K562 (cell line): ENCODE measurements at regions not wholly inside any gene's neighbourhood (a gene's known extent, or its start where the extent isn't known, plus 50 kb on each side); places are given as distances from the start of the nearest gene placed in this dataset.

Experiments used
- ATAC-seq: fragments of 200-7000 bp; cut with Tn5 transposase; 3 replicates; pipeline ENCODE4 v1.9.1; 2020; ENCODE audit warnings: moderate library complexity
- BruUV-seq: library from RNA; stranded (reverse); fragments of 400-500 nt; replicated peaks from 2 replicates; lab custom pipeline; 2021; lab: Mats Ljungman, UMichigan
- CTCF ChIA-PET: fragments of 300-600 bp; formaldehyde crosslinking; extraction: SDS; loops from one replicate; lab custom pipeline; 2021; ENCODE audit warnings: low intra/inter-chr PET ratio; lab: Yijun Ruan, JAX
- POLR2A ChIA-PET: fragments of 300-600, 350-650 bp; sonication (Branson Sonifier 250); formaldehyde crosslinking; extraction: SDS; loops from one replicate; lab custom pipeline; 2021; ENCODE audit warnings: antibody characterized with exemption, inconsistent platforms; lab: Yijun Ruan, JAX
- DNase-seq, 4 experiments: peaks; one replicate each; pipeline versions ENCODE4 v3.0.0 to v3.0.0-alpha.2; 2011 to 2018; ENCODE audit warnings: low spot score in 3 of 4, mixed read lengths in 3 of 4; ENCODE audit errors: extremely low read depth in 1 of 4
- FAIRE-seq: peaks from 2 replicates; lab custom pipeline; 2011; peaks lifted over from hg19 to GRCh38; lab: Jason Lieb, UNC
- H2AFZ ChIP-seq: 2 replicates; pipeline ENCODE4 v1.6.0; 2011; ENCODE audit warnings: low read depth, low read length, control low read depth, inconsistent platforms
- H3K27ac ChIP-seq: fragments of 200-600 bp; 3 replicates; pipeline ENCODE4 v1.8.0; 2011; ENCODE audit warnings: low read depth, mild to moderate bottlenecking, control low read depth, inconsistent platforms, low read length, moderate library complexity, mixed read lengths; ENCODE audit errors: extremely low read depth
- H3K27me3 ChIP-seq, 2 experiments: fragments of 300-600 bp in 1 of 2; 2 replicates in 1 of 2; 3 replicates in 1 of 2; pipeline versions ENCODE4 v1.6.0 to v1.8.0; 2011; ENCODE audit warnings: inconsistent platforms in 2 of 2, low read length in 2 of 2, mild to moderate bottlenecking in 1 of 2, mixed read lengths in 1 of 2, moderate library complexity in 1 of 2; ENCODE audit not compliant: control insufficient read depth in 2 of 2, insufficient read depth in 2 of 2
- H3K36me3 ChIP-seq: fragments of 300-600 bp; 3 replicates; pipeline ENCODE4 v1.8.0; 2011; ENCODE audit warnings: mild to moderate bottlenecking, low read length, inconsistent platforms; ENCODE audit not compliant: control insufficient read depth, insufficient read depth
- H3K4me1 ChIP-seq, 2 experiments: fragments of 200-600 bp in 1 of 2; replicated peaks in 1 of 2; 2 replicates in 1 of 2; 3 replicates in 1 of 2; pipeline versions ENCODE4 v1.5.1 to v1.8.0; 2011; ENCODE audit warnings: inconsistent platforms in 2 of 2, low read length in 2 of 2, mild to moderate bottlenecking in 1 of 2, mixed read lengths in 1 of 2, moderate library complexity in 1 of 2; ENCODE audit not compliant: control insufficient read depth in 2 of 2, insufficient read depth in 2 of 2
- H3K4me2 ChIP-seq: 2 replicates; pipeline ENCODE4 v1.6.1; 2011; ENCODE audit warnings: low read length, control low read depth, inconsistent platforms, mixed read lengths; ENCODE audit not compliant: insufficient read depth
- H3K4me3 ChIP-seq: fragments of 200-600 bp; sonication (generic), shearing (Covaris generic); 2 replicates; pipeline ENCODE4 v1.5.1; 2016; ENCODE audit warnings: control low read depth, inconsistent platforms
- H3K79me2 ChIP-seq: fragments of 200-600 bp; 3 replicates; pipeline ENCODE4 v1.8.0; 2011; ENCODE audit warnings: low read length, inconsistent platforms; ENCODE audit not compliant: control insufficient read depth, insufficient read depth
- H3K9ac ChIP-seq, 2 experiments: 2 replicates each; pipeline versions ENCODE4 v1.6.0 to v1.6.1; 2011; ENCODE audit warnings: low read depth in 2 of 2, low read length in 2 of 2, control low read depth in 1 of 2, inconsistent platforms in 1 of 2, mild to moderate bottlenecking in 1 of 2, mixed read lengths in 1 of 2; ENCODE audit not compliant: insufficient read depth in 1 of 2
- H3K9me1 ChIP-seq: one replicate; pipeline ENCODE4 v1.6.0; 2011; ENCODE audit warnings: inconsistent platforms, mild to moderate bottlenecking, low read length, moderate library complexity; ENCODE audit not compliant: control insufficient read depth, insufficient read depth
- H3K9me3 ChIP-seq: replicated peaks from 2 replicates; pipeline ENCODE4 v1.5.1; 2011; ENCODE audit warnings: low read depth, low read length, inconsistent platforms; ENCODE audit not compliant: control insufficient read depth, insufficient read depth
- H4K20me1 ChIP-seq: replicated peaks from 2 replicates; pipeline ENCODE4 v1.6.1; 2011; ENCODE audit warnings: low read length, inconsistent platforms, mixed read lengths; ENCODE audit not compliant: control insufficient read depth, insufficient read depth
- BCOR ChIP-seq: fragments of 450-650 bp; IDR thresholded peaks from 2 replicates; pipeline ENCODE4 v1.6.1; 2016
- NFE2L1 ChIP-seq: fragments of 450-650 bp; IDR thresholded peaks from 2 replicates; pipeline ENCODE4 v1.6.1; 2016; ENCODE audit warnings: missing genetic modification characterization, low read depth, mild to moderate bottlenecking, missing compliant biosample characterization, moderate library complexity, borderline replicate concordance
- RFX1 ChIP-seq: fragments of 450-650 bp; IDR thresholded peaks from 2 replicates; pipeline ENCODE4 v1.6.1; 2016; ENCODE audit warnings: mild to moderate bottlenecking, moderate library complexity
- RFX7 ChIP-seq: fragments of 250-450 bp; sonication (Bioruptor Pico); IDR thresholded peaks from 2 replicates; pipeline ENCODE4 v1.5.1; 2021; ENCODE audit warnings: mild to moderate bottlenecking
- SRSF3 ChIP-seq: fragments of 200-400 bp; formaldehyde crosslinking; IDR thresholded peaks from 2 replicates; pipeline ENCODE4 v1.6.1; 2016; ENCODE audit warnings: mild to moderate bottlenecking, low read length, moderate library complexity; ENCODE audit not compliant: insufficient read depth
- STAG1 ChIP-seq: sonication (generic); formaldehyde crosslinking; IDR thresholded peaks from 2 replicates; pipeline ENCODE4 v1.5.0; 2020; ENCODE audit warnings: missing genetic modification reagents, borderline replicate concordance
- WHSC1 ChIP-seq: IDR thresholded peaks from one replicate; pipeline ENCODE4 v1.6.1; 2012; ENCODE audit warnings: low read length, control low read depth, inconsistent platforms
- ZNF121 ChIP-seq: sonication (generic); formaldehyde crosslinking; conservative IDR thresholded peaks from 2 replicates; pipeline ENCODE4 v1.8.0; 2022; ENCODE audit warnings: missing genetic modification reagents
- WGBS: fragments of 100-300 bp; shearing (Covaris generic); methylation state at CpG from one replicate; pipeline ENCODE4 v1.1.6; 2016; ENCODE audit warnings: low coverage, mixed read lengths; ENCODE audit not compliant: insufficient coverage; ENCODE audit errors: missing lambda C conversion rate; 5-methylcytosine and 5-hydroxymethylcytosine counted together
- in situ Hi-C: fragments of 300-500 bp; cut with MboI; formaldehyde crosslinking; loops from 4 replicates; pipeline ENCODE4 v1.15.0; 2018; ENCODE audit warnings: inconsistent platforms, mixed read lengths
- intact Hi-C: fragments of 100-400 bp; cut with micrococcal nuclease; formaldehyde crosslinking; loops from 2 replicates; pipeline ENCODE4 v1.14.2; 2022
- TF ChIP-seq, protein P1 (sequence below): fragments of 250-450 bp; sonication (Bioruptor Pico); IDR thresholded peaks from 2 replicates; pipeline ENCODE4 v1.5.0; 2021
- TF ChIP-seq, protein P2 (sequence below): fragments of 450-650 bp; conservative IDR thresholded peaks from 2 replicates; pipeline ENCODE4 v1.6.1; 2016; ENCODE audit warnings: missing genetic modification characterization, low read depth, mild to moderate bottlenecking, control low read depth, missing compliant biosample characterization
- TF ChIP-seq, protein P3 (sequence below): sonication (generic); IDR thresholded peaks from 2 replicates; pipeline ENCODE4 v1.6.1; 2016

DNA sequence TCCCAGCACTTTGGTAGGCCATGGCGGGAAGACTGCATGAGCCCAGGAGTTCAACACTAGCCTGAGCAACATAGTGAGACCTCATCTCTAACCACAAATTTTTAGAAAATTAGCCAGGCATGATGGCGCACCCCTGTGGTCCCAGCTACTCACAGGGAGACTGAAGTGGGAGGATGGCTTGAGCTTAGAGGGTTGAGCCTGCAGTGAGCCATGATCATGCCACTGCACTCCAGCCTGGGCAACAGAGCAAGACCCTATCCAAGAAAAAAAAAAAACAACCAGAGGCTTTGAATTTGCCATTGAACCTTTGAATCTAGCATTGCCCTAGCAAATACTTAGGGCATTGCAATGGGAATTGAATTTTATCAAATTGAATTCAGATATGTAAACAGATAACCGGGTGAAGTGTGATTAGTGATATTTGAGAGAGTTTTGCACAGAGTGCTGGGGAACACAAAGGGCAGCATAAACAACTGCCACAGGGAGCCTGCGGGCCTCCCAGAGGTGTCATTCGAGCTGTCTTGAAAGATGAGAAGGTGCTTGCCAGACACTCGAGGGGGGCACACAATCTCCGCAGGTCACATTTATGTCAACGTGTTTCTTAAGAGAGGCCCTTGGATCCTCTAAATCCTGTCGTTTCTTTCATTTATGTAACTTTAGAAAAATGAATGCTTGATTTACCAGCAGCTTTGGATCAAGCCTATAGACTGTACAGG is 200.3 kb downstream of the AASDH start:
- DNase-seq (no peak), ATAC-seq (no peak), FAIRE-seq (no peak)
- in situ Hi-C loops: no loop called here
- H3K36me3 ChIP-seq: no peaks in the 10 kb centered on the region
- H3K27me3 ChIP-seq: peaks cover 4 to 6% of the 10 kb centered on the region in 2 experiments; a peak in 4 of 5 replicates
- no peaks in the 10 kb centered on the region for H3K9me3 ChIP-seq
- H3K4me1 ChIP-seq: no peaks in the 10 kb centered on the region; a peak in 1 of 5 replicates
- H3K79me2 ChIP-seq: no peaks in the 10 kb centered on the region
- H3K4me2 ChIP-seq: no peak overlapping the region
- no peaks in the 10 kb centered on the region for H4K20me1 ChIP-seq
- no peak overlapping the region for H3K27ac ChIP-seq
- ChIA-PET CTCF (no interaction called here), POLR2A (no interaction called here)
- 2% methylated on average over 9 of the region's 9 CpGs for WGBS
- BruUV-seq: no TSS peak
- H3K9me1 ChIP-seq: no peaks in the 10 kb centered on the region
- intact Hi-C loops: no loop called here
- no peak overlapping the region for H3K4me3 ChIP-seq
- TF ChIP-seq ZNF121 (0 out of 2 replicates have a peak, but pooled peaks have one; percentile 16), BCOR (no peak)
- H3K9ac ChIP-seq: no peak overlapping the region
- no peak overlapping the region for H2AFZ ChIP-seq

DNA sequence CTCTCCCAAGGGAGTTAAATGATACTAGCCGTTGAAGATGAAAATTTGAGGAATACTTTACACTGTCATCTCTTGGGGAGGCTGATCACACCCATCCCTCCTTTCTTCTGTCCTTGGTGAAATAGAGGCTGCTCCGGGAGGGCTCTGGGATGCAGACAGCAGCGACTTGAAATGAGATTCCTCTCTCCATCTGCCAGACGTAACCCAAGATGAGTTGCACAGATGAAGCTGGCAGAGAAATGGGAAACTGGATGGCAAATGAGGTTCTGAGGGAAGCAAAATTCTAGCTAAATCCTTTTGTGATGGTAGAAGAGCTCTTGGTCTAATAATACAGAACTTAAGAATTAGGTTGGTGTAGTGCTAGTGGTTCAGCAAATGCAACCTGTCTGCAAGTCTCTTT is 201.4 kb downstream of the AASDH start:
- Histone ChIP-seq H3K9me3 (no peaks in the 10 kb centered on the region), H3K27me3 (peaks cover 4 to 6% of the 10 kb centered on the region in 2 experiments; a peak in 4 of 5 replicates), H3K27ac (no peak overlapping the region), H3K4me2 (no peak overlapping the region), H3K4me1 (peaks cover 0 to 10% of the 10 kb centered on the region in 2 experiments; a peak in 3 of 5 replicates), H4K20me1 (no peaks in the 10 kb centered on the region), H3K79me2 (no peaks in the 10 kb centered on the region), H3K4me3 (no peak overlapping the region), H3K9me1 (no peaks in the 10 kb centered on the region), H3K9ac (no peak overlapping the region), H2AFZ (no peak overlapping the region), H3K36me3 (no peaks in the 10 kb centered on the region)
- ChIA-PET POLR2A (no interaction called here), CTCF (no interaction called here)
- no peak for ATAC-seq
- no TSS peak for BruUV-seq
- 0% methylated on average over 4 of the region's 4 CpGs for WGBS
- no peak for FAIRE-seq
- DNase-seq: no peak
- in situ Hi-C loops (no loop called here), intact Hi-C loops (no loop called here)
- TF ChIP-seq, protein P1, sequence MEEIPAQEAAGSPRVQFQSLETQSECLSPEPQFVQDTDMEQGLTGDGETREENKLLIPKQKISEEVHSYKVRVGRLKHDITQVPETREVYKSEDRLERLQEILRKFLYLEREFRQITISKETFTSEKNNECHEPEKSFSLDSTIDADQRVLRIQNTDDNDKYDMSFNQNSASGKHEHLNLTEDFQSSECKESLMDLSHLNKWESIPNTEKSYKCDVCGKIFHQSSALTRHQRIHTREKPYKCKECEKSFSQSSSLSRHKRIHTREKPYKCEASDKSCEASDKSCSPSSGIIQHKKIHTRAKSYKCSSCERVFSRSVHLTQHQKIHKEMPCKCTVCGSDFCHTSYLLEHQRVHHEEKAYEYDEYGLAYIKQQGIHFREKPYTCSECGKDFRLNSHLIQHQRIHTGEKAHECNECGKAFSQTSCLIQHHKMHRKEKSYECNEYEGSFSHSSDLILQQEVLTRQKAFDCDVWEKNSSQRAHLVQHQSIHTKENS (CRISPR knock-in tag): no peak
- TF ChIP-seq RFX7 (CRISPR knock-in tag): no peak
- TF ChIP-seq, protein P2, sequence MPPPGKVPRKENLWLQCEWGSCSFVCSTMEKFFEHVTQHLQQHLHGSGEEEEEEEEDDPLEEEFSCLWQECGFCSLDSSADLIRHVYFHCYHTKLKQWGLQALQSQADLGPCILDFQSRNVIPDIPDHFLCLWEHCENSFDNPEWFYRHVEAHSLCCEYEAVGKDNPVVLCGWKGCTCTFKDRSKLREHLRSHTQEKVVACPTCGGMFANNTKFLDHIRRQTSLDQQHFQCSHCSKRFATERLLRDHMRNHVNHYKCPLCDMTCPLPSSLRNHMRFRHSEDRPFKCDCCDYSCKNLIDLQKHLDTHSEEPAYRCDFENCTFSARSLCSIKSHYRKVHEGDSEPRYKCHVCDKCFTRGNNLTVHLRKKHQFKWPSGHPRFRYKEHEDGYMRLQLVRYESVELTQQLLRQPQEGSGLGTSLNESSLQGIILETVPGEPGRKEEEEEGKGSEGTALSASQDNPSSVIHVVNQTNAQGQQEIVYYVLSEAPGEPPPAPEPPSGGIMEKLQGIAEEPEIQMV (tag): no peak
- no peak for TF ChIP-seq STAG1
- TF ChIP-seq, protein P3, sequence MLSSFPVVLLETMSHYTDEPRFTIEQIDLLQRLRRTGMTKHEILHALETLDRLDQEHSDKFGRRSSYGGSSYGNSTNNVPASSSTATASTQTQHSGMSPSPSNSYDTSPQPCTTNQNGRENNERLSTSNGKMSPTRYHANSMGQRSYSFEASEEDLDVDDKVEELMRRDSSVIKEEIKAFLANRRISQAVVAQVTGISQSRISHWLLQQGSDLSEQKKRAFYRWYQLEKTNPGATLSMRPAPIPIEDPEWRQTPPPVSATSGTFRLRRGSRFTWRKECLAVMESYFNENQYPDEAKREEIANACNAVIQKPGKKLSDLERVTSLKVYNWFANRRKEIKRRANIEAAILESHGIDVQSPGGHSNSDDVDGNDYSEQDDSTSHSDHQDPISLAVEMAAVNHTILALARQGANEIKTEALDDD: no peak
- no peak for TF ChIP-seq WHSC1
- TF ChIP-seq NFE2L1 (tag): no peak
- no peak for TF ChIP-seq SRSF3
- no peak for TF ChIP-seq RFX1
- TF ChIP-seq, all 486 proteins: peak for 0
